ENCODE measurements at regions not wholly inside any gene's neighbourhood (a gene's known extent, or its start where the extent isn't known, plus 50 kb on each side); places are given as distances from the start of the nearest gene placed in this dataset.

- no peak for TF ChIP-seq CTCF (IDR thresholded peaks at IDR 0.05 in 8 of 11, conservative IDR thresholded peaks at IDR 0.05 in 3 of 11)
- no peak for TF ChIP-seq POLR2AphosphoS5 (IDR thresholded peaks at IDR 0.05)
Observed at GRCh38 chr6:120966321-120966720, 368.0 kb downstream of the TBC1D32 start.

Data from spleen (tissue), 7 donors.